ENCODE measurements at regions not wholly inside any gene's neighbourhood (a gene's known extent, or its start where the extent isn't known, plus 50 kb on each side); places are given as distances from the start of the nearest gene placed in this dataset.

DNA sequence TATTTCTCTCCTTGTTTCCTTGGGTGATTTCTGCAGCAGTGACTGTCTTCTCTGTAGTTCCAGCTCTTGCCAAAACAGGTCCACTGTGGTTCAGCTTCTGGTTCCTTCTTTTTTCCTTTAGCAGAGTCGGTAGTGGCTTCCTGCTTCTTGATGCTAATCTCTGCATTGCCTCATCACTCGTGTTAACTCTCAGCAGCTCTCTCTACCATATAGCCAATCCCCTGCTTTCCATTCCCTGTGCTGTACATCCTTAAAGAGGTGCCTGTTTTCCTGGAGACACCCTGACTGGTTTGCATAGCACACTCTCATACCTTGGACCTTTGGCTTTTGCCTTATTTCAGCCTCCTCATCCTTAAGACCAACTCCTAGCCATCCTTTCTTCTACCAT is 191.2 kb upstream of the LNX1 start:
- no peak overlapping the region for H3K4me3 Mint-ChIP-seq
- no peak overlapping the region for H2AFZ ChIP-seq (ENCODE audit: insufficient read depth, low read depth, low read length, poor library complexity, severe bottlenecking)
- H3K27ac Mint-ChIP-seq: peak overlapping the region in 2 of 7 donors; percentile 55 to 82
- H3K4me3 ChIP-seq (replicated peaks in 1 of 3; ENCODE audit: low read depth in 2 of 3, low read length in 3 of 3): no peak overlapping the region
- H3K4me2 ChIP-seq (replicated peaks; ENCODE audit: extremely low read depth, low read length, poor library complexity, severe bottlenecking): no peak overlapping the region
- TF ChIP-seq CTCF (IDR thresholded peaks at IDR 0.05): no peak
- no peaks in the 10 kb centered on the region for H3K4me1 ChIP-seq (ENCODE audit: control insufficient read depth in 1 of 2, insufficient read depth in 2 of 2, low read length in 2 of 2)
- no peaks in the 10 kb centered on the region for H4K20me1 ChIP-seq (ENCODE audit: insufficient read depth, low read length)
- peaks cover 1 to 5% (median 3%) of the 10 kb centered on the region in 3 donors for H3K27me3 Mint-ChIP-seq (ENCODE audit: low read depth in 3 of 3)
- H3K27ac ChIP-seq (ENCODE audit: low read depth in 1 of 2, low read length in 2 of 2): no peak overlapping the region
- H3K36me3 ChIP-seq (replicated peaks in 1 of 2; ENCODE audit: control insufficient read depth in 1 of 2, insufficient read depth in 2 of 2, low read length in 2 of 2): no peaks in the 10 kb centered on the region
- 0% methylated on average over 2 of the region's 2 CpGs for WGBS (ENCODE audit: insufficient coverage)
- no peaks in the 10 kb centered on the region for H3K36me3 Mint-ChIP-seq
- peaks cover 8% of the 10 kb centered on the region for H3K4me1 Mint-ChIP-seq
- H3K9me3 ChIP-seq (replicated peaks in 1 of 2; ENCODE audit: control insufficient read depth in 1 of 2, insufficient read depth in 1 of 2, low read length in 2 of 2): no peaks in the 10 kb centered on the region
- H3K9ac ChIP-seq (ENCODE audit: insufficient read depth, low read length, poor library complexity, severe bottlenecking): no peak overlapping the region
- H3K9me3 Mint-ChIP-seq: no peaks in the 10 kb centered on the region
- intact Hi-C loops (cut with micrococcal nuclease): no loop called here
- DNase-seq: peak; percentile 12 to 22 (median 20)
- H3K27me3 ChIP-seq (ENCODE audit: control insufficient read depth in 2 of 2, insufficient read depth in 2 of 2, low read length in 2 of 2): peaks cover 0 to 2% of the 10 kb centered on the region in 2 donors
- H3K79me2 ChIP-seq (ENCODE audit: insufficient read depth, low read length): no peaks in the 10 kb centered on the region

GRCh38 chr4:53781629-53782457 is 190.6 kb upstream of the LNX1 start:
- Histone ChIP-seq H3K36me3 (replicated peaks in 1 of 2; ENCODE audit: control insufficient read depth in 1 of 2, insufficient read depth in 2 of 2, low read length in 2 of 2) (no peaks in the 10 kb centered on the region), H3K4me2 (replicated peaks; ENCODE audit: extremely low read depth, low read length, poor library complexity, severe bottlenecking) (no peak overlapping the region), H3K9me3 (replicated peaks in 1 of 2; ENCODE audit: control insufficient read depth in 1 of 2, insufficient read depth in 1 of 2, low read length in 2 of 2) (no peaks in the 10 kb centered on the region), H3K27ac (ENCODE audit: low read depth in 1 of 2, low read length in 2 of 2) (no peak overlapping the region), H4K20me1 (ENCODE audit: insufficient read depth, low read length) (no peaks in the 10 kb centered on the region), H3K79me2 (ENCODE audit: insufficient read depth, low read length) (no peaks in the 10 kb centered on the region), H2AFZ (ENCODE audit: insufficient read depth, low read depth, low read length, poor library complexity, severe bottlenecking) (no peak overlapping the region), H3K4me1 (ENCODE audit: control insufficient read depth in 1 of 2, insufficient read depth in 2 of 2, low read length in 2 of 2) (no peaks in the 10 kb centered on the region), H3K4me3 (replicated peaks in 1 of 3; ENCODE audit: low read depth in 2 of 3, low read length in 3 of 3) (no peak overlapping the region), H3K27me3 (ENCODE audit: control insufficient read depth in 2 of 2, insufficient read depth in 2 of 2, low read length in 2 of 2) (peaks cover 0 to 2% of the 10 kb centered on the region in 2 donors), H3K9ac (ENCODE audit: insufficient read depth, low read length, poor library complexity, severe bottlenecking) (no peak overlapping the region)
- H3K36me3 Mint-ChIP-seq: no peaks in the 10 kb centered on the region
- no peaks in the 10 kb centered on the region for H3K9me3 Mint-ChIP-seq
- no peak overlapping the region for H3K27ac Mint-ChIP-seq
- H3K4me1 Mint-ChIP-seq: peaks cover 14% of the 10 kb centered on the region
- TF ChIP-seq CTCF (IDR thresholded peaks at IDR 0.05): no peak
- peaks cover 1 to 5% (median 3%) of the 10 kb centered on the region in 3 donors for H3K27me3 Mint-ChIP-seq (ENCODE audit: low read depth in 3 of 3)
- H3K4me3 Mint-ChIP-seq: no peak overlapping the region
- 90% methylated on average over 4 of the region's 10 CpGs for WGBS (ENCODE audit: insufficient coverage)
- intact Hi-C loops (cut with micrococcal nuclease): no loop called here
- DNase-seq: no peak

All from CD14-positive monocyte (primary cell).